Retina (tissue), 1 donor: ENCODE measurements at regions not wholly inside any gene's neighbourhood (a gene's known extent, or its start where the extent isn't known, plus 50 kb on each side); places are given as distances from the start of the nearest gene placed in this dataset.

Experiments
- DNase-seq: peaks from one replicate; pipeline ENCODE4 v3.0.0-alpha.2; 2016

DNA sequence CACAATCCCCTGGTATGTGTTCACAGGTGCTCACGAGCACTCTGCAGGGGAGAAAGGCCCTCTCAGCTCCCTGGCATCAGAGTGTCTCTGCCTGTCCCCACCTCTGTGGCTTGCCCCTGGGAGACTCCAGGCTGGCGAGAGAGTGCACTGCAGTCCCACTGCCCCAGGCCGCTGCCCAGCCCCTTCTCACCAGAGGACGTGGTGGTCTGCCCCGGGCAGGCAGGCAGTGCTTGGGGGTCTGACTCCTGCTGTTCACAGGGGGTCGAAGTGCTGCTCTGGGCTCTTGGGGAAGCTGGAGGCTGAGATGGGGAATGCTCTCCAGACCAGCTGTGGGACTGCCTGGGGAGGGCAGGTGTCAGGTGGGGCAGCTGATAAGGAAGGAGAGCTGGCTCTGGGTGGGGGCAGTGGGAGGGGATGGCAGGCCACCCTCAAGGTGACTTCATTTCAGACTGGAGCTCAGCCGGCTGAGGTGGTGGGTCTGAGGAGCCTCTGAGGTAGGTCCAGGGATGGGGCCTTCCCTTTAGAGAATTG is 151.0 kb upstream of the B3GAT1 start:
- DNase-seq = no peak

- peak; percentile 48 for DNase-seq
These were observed 150.2 kb upstream of the B3GAT1 start for GRCh38 chr11:134562196-134562595.

DNA sequence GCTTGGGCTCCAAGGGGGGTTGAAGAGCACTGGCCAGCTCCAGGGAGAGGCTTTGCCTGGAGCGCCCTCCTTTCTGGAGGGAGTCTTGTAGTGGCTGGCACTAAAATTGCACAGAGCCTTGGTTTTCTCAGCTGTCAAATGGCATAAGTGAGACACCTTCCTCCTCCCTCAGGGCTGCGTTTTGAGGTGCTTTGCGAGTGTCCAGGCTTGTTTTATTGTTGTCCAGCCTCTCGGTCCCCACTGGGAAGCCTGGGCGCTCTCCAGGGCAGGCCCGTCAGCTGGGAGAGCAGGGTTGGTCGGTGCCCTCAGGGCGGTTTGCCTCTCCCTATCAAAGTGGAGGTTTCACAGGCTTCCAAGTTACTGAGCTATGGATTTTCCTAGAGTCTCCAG is 149.3 kb upstream of the B3GAT1 start:
- DNase-seq = no peak

DNA sequence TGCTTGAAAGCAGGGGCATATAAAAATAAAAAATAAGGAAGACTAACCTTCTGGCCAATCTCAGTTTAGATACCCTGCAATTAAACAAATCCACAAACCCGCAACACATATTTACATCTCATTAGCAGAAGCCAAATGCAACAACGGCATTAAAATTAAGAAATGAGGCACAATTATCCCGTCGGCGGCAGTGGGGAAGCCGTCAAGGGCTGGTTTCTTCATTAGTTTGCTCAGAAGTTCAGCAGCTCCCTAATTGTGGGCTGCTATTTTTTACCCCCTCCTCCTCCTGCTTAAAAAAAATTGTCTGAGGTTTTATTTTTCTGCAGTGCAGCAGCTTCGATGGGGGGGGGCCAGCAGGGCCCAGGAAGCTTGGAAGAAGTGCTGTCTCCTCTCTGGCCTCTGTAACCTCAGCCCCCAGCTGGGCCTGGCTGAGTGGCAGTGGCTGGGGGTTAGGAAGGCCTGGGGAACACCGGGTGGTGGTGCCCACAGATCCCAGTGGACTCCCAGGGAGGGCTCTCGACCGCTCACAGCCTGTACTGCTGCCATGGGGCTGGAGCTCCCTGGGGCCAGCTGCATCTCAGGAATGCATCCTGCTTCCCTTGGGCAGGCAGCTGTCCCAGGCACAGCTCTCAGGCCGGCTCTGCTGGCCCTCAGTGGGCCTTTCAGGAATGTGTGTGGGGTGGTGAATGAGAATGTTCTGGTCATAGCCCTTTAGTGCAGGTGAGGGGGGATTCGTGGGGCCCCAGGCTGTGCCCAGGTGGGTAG is 148.7 kb upstream of the B3GAT1 start:
- peak; percentile 81 for DNase-seq

GRCh38 chr11:134560066-134560465 is 148.0 kb upstream of the B3GAT1 start:
- peak; percentile 52 for DNase-seq

GRCh38 chr11:134559602-134559962 is 147.5 kb upstream of the B3GAT1 start:
- no peak for DNase-seq

- no peak for DNase-seq
These were observed 147.0 kb upstream of the B3GAT1 start for GRCh38 chr11:134558916-134559601.

- no peak for DNase-seq
These were observed 146.3 kb upstream of the B3GAT1 start for GRCh38 chr11:134558258-134558835.

- DNase-seq = no peak
These were observed 145.7 kb upstream of the B3GAT1 start for GRCh38 chr11:134557571-134558257.

GRCh38 chr11:134556186-134556585 is 144.1 kb upstream of the B3GAT1 start:
- no peak for DNase-seq

GRCh38 chr11:134555510-134555909 is 143.5 kb upstream of the B3GAT1 start:
- DNase-seq = no peak

DNA sequence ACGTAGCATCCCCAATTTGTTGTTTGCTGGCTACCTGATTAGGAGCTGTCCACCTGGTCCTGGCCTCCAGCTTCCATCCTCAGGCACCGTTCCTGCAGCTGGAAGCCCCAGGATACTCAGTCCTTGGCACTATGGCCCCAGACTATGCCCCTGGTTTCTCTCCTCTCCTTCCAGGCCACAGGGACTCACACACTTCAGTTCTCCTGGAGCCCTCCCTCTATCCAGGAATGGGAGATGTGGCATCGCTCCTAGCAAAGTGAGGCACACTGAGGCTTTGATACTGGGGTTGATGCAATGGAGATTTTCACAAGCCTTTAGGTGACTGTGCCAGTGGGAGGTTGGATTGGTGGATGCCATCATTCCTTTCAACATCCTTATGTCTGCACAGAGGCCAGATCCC is 142.8 kb upstream of the B3GAT1 start:
- DNase-seq = no peak

GRCh38 chr11:134554106-134554505 is 142.1 kb upstream of the B3GAT1 start:
- no peak for DNase-seq

- no peak for DNase-seq
These were observed 140.7 kb upstream of the B3GAT1 start for GRCh38 chr11:134552749-134553148.

DNA sequence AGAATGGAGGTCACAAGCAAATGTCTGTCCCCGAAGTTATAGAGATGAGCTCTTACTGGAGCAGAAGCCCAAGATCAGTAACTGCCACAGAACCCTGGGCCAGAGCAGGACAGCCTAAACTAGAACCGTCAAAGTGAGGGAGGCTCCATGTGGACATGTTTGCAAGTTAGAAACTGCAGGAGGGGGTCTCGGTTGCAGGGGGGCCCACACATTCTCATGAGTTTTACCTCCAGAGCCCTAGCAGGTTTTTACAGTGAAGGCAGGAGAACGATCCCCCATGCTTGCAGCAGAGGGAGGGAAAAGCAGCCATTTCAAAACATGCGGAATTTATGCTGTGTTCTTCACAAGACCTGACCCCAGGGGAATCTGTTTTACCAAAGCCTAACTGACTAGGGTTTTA is 133.5 kb upstream of the B3GAT1 start:
- DNase-seq = no peak

- DNase-seq = no peak
These were observed 132.2 kb upstream of the B3GAT1 start for GRCh38 chr11:134544095-134544815.

DNA sequence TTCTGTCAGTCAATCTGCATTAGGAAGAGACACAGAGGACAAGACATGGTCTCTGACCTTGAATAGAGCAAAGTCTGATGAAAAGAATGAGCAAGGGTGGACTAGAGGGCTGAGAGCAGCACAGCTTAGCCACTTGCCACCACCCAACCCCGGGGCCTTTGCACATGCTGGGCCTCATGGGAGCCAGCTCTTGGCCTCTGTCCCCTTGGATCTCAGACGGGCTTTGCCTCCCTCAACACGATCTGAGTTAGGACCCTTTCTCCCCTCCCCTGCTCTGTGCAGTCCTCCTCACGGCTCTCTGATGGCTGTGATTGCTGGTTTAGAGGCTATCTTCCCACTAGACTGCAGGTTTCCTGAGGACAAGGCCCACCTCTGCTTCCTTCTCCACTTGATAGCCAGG is 131.6 kb upstream of the B3GAT1 start:
- no peak for DNase-seq

DNA sequence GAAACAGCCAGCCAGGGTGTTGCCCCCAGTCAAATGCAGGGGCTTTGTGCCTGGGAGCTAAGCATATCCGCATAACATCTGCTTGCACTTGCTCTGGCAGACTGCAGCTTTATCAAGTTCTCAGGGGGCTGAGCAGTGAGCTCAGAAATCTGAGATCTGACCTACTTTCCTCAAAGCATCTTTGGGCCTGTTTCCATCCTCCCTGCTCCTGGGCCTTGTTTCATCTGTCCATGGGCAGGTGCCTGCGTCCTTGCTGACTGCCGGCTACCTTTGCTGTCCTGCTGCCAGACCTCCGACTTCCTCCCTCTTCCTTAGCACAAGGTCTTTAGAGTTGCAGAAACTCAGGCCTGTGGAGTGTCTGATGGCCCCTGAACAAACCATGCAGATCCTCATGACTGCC is 131.2 kb upstream of the B3GAT1 start:
- DNase-seq = peak; percentile 79

GRCh38 chr11:134542401-134543165 is 130.5 kb upstream of the B3GAT1 start:
- no peak for DNase-seq

DNA sequence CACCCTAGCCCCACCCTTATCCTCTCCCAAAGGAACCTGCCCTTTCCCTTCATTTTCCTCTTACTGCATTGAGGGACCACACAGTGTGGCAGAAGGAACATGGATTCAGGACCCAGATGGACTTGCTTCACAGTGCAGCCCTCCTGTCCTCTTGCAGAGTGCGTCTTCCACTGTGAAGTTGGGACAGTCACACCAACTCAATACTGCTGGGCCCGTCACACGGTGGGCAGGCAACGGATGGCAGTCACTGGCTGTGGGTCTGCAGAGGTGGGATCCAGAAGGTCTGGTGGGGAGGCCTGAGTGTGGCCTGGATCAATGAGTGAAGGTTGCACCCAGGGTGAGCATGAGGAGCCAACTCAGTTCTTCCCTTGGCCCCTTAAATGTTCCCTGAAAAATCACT is 129.9 kb upstream of the B3GAT1 start:
- no peak for DNase-seq

GRCh38 chr11:134541355-134541754 is 129.3 kb upstream of the B3GAT1 start:
- no peak for DNase-seq

DNA sequence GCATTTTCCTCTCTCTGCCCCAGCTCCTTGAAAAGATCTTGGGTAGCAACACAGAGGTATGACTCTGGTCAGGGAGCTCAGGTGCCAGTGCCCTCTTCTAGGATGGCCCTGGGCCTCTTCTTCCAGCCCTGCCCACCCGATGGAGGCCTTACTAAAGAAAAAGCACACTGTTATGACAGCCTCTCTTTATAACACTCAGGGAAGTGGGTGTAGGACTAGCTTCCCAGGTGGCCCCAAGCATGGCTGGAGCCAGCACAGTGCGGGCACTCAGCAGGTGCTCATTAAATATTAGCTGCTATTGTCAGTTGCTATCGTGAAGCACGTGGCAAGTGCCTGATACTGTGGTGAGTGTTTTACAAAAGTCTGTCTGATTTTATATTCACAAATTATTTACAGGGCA is 127.2 kb upstream of the B3GAT1 start:
- DNase-seq = no peak
